Left lung (tissue), 4 donors: ENCODE measurements at regions not wholly inside any gene's neighbourhood (a gene's known extent, or its start where the extent isn't known, plus 50 kb on each side); places are given as distances from the start of the nearest gene placed in this dataset.

Experiments
- ATAC-seq: fragments of 200-7000 bp; cut with Tn5 transposase; one replicate; pipeline ENCODE4 v1.9.1; 2020; ENCODE audit warnings: moderate library complexity
- DNase-seq, 4 donors: peaks; one replicate each; pipeline ENCODE4 v3.0.0-alpha.2; 2013 to 2020
- H3K27ac ChIP-seq, 2 donors: fragments of 200-600 bp; sonication (generic) in 1 of 2; one replicate each; pipeline versions ENCODE4 v1.5.0 to v1.8.0; 2020 to 2021
- H3K27me3 ChIP-seq, 2 donors: fragments of 200-600 bp; sonication (generic) in 1 of 2; one replicate each; pipeline versions ENCODE4 v1.5.0 to v1.8.0; 2020 to 2021
- H3K36me3 ChIP-seq, 2 donors: fragments of 200-600 bp; sonication (generic) in 1 of 2; one replicate each; pipeline versions ENCODE4 v1.5.0 to v1.8.0; 2020 to 2021
- H3K4me1 ChIP-seq, 2 donors: fragments of 200-600 bp; one replicate each; pipeline ENCODE4 v1.8.0; 2021
- H3K4me3 ChIP-seq, 2 donors: fragments of 200-600 bp; sonication (generic) in 1 of 2; one replicate each; pipeline versions ENCODE4 v1.5.0 to v1.8.0; 2020 to 2021; ENCODE audit warnings: mild to moderate bottlenecking in 1 of 2
- H3K9me3 ChIP-seq, 2 donors: fragments of 200-600 bp; sonication (generic) in 1 of 2; one replicate each; pipeline versions ENCODE4 v1.5.0 to v1.8.0; 2020 to 2021
- CTCF ChIP-seq, 2 donors: fragments of 200-600 bp; sonication (generic) in 1 of 2; IDR thresholded peaks; one replicate each; pipeline versions ENCODE4 v1.5.0 to v1.8.0; 2021; ENCODE audit warnings: antibody characterized with exemption in 2 of 2
- intact Hi-C, 2 donors: fragments of 100-400 bp; cut with DNase I; formaldehyde crosslinking; loops; one replicate each; pipeline versions ENCODE4 v1.11.2 to v1.14.2; 2022
- donor health status: DM: no; HTN: yes; CAD: no.
- donor health status: DM: no; HTN: no; CAD: no.

- ATAC-seq (no peak), DNase-seq (no peak)
- Histone ChIP-seq H3K36me3 (no peaks in the 10 kb centered on the region), H3K4me1 (no peaks in the 10 kb centered on the region), H3K27me3 (peaks cover 0 to 10% of the 10 kb centered on the region in 2 donors), H3K4me3 (no peak overlapping the region), H3K9me3 (peaks cover 0 to 12% of the 10 kb centered on the region in 2 donors), H3K27ac (no peak overlapping the region)
- TF ChIP-seq CTCF (IDR thresholded peaks at IDR 0.05), result no peak
- intact Hi-C loops, result no loop called here
These were observed 282.4 kb downstream of the NR2F2 start for GRCh38 chr15:96612917-96613316.

- DNase-seq (no peak), ATAC-seq (no peak)
- intact Hi-C loops, result no loop called here
- no peak overlapping the region for H3K4me3 ChIP-seq
- H3K4me1 ChIP-seq, result no peaks in the 10 kb centered on the region
- H3K36me3 ChIP-seq, result no peaks in the 10 kb centered on the region
- H3K9me3 ChIP-seq, result peaks cover 0 to 5% of the 10 kb centered on the region in 2 donors
- no peak for TF ChIP-seq CTCF (IDR thresholded peaks at IDR 0.05)
- H3K27me3 ChIP-seq, result peaks cover 0 to 15% of the 10 kb centered on the region in 2 donors
- no peak overlapping the region for H3K27ac ChIP-seq
These were observed 288.7 kb downstream of the NR2F2 start for GRCh38 chr15:96619174-96619573.

- ATAC-seq (no peak), DNase-seq (no peak)
- intact Hi-C loops, result no loop called here
These were observed 292.2 kb downstream of the NR2F2 start for GRCh38 chr15:96622714-96623113.

GRCh38 chr15:96625256-96625655 is 294.8 kb downstream of the NR2F2 start:
- Histone ChIP-seq H3K36me3 (no peaks in the 10 kb centered on the region), H3K9me3 (no peaks in the 10 kb centered on the region), H3K27ac (no peak overlapping the region), H3K27me3 (no peaks in the 10 kb centered on the region), H3K4me1 (no peaks in the 10 kb centered on the region), H3K4me3 (no peak overlapping the region)
- TF ChIP-seq CTCF (IDR thresholded peaks at IDR 0.05), result no peak
- ATAC-seq, result no peak
- intact Hi-C loops, result no loop called here
- no peak for DNase-seq

More at GRCh38 chr15:96622714-96623113, 292.2 kb downstream of the NR2F2 start:
- H3K4me1 ChIP-seq, result no peaks in the 10 kb centered on the region
- H3K4me3 ChIP-seq, result no peak overlapping the region
- TF ChIP-seq CTCF (IDR thresholded peaks at IDR 0.05), result no peak
- no peak overlapping the region for H3K27ac ChIP-seq
- no peaks in the 10 kb centered on the region for H3K9me3 ChIP-seq
- peaks cover 0 to 5% of the 10 kb centered on the region in 2 donors for H3K27me3 ChIP-seq
- no peaks in the 10 kb centered on the region for H3K36me3 ChIP-seq

GRCh38 chr15:96627031-96627568 is 296.6 kb downstream of the NR2F2 start:
- H3K4me3 ChIP-seq, result no peak overlapping the region
- H3K9me3 ChIP-seq, result no peaks in the 10 kb centered on the region
- ATAC-seq (no peak), DNase-seq (peak in 1 of 4 donors; percentile 72)
- intact Hi-C loops, result no loop called here
- H3K4me1 ChIP-seq, result no peaks in the 10 kb centered on the region
- H3K36me3 ChIP-seq, result no peaks in the 10 kb centered on the region
- H3K27me3 ChIP-seq, result no peaks in the 10 kb centered on the region
- no peak overlapping the region for H3K27ac ChIP-seq
- no peak for TF ChIP-seq CTCF (IDR thresholded peaks at IDR 0.05)
